Tibial artery (tissue), 4 donors: ENCODE measurements at regions not wholly inside any gene's neighbourhood (a gene's known extent, or its start where the extent isn't known, plus 50 kb on each side); places are given as distances from the start of the nearest gene placed in this dataset.

ENCODE experiments used
- DNase-seq, 2 donors: peaks; one replicate each; pipeline ENCODE4 v3.0.0-alpha.2; 2019
- H3K27ac ChIP-seq, 2 donors: fragments of 200-600 bp; sonication (generic) in 1 of 2; 1 replicate in 1 of 2; 2 replicates in 1 of 2; pipeline ENCODE4 v1.5.1; 2018 to 2019; ENCODE audit warnings: mild to moderate bottlenecking in 1 of 2
- H3K27me3 ChIP-seq, 2 donors: fragments of 200-600 bp; sonication (generic) in 1 of 2; one replicate each; pipeline versions ENCODE4 v1.5.1 to v1.6.0; 2016 to 2019
- H3K36me3 ChIP-seq, 3 donors: fragments of 200-600 bp; sonication (generic) in 2 of 3; one replicate each; pipeline ENCODE4 v1.5.1; 2016 to 2019; ENCODE audit warnings: mild to moderate bottlenecking in 2 of 3
- H3K4me1 ChIP-seq, 4 donors: fragments of 200-600 bp; sonication (generic) in 2 of 4; 1 replicate in 3 of 4; 2 replicates in 1 of 4; pipeline ENCODE4 v1.5.1; 2016 to 2019
- H3K4me3 ChIP-seq, 2 donors: fragments of 200-600 bp; sonication (generic) in 1 of 2; 1 replicate in 1 of 2; 2 replicates in 1 of 2; pipeline ENCODE4 v1.5.1; 2018 to 2019; ENCODE audit warnings: mild to moderate bottlenecking in 2 of 2
- H3K9me3 ChIP-seq, 3 donors: fragments of 200-600 bp; sonication (generic) in 1 of 3; one replicate each; pipeline ENCODE4 v1.5.1; 2016 to 2019
- CTCF ChIP-seq, 2 experiments: fragments of 200-600 bp in 1 of 2; fragments of 450-650 bp in 1 of 2; IDR thresholded peaks; one replicate each; pipeline ENCODE4 v1.5.1; 2017 to 2019; ENCODE audit warnings: antibody characterized with exemption in 2 of 2, mild to moderate bottlenecking in 1 of 2, moderate library complexity in 1 of 2
- intact Hi-C: fragments of 100-400 bp; cut with DNase I; formaldehyde crosslinking; loops from one replicate; pipeline ENCODE4 v1.15.0; 2023; ENCODE audit warnings: low total_unique reads

- Histone ChIP-seq H3K4me1 (peaks cover 0 to 7% (median 2%) of the 10 kb centered on the region in 4 donors), H3K9me3 (no peaks in the 10 kb centered on the region), H3K27me3 (no peaks in the 10 kb centered on the region), H3K4me3 (no peak overlapping the region), H3K27ac (no peak overlapping the region), H3K36me3 (no peaks in the 10 kb centered on the region)
- intact Hi-C loops = no loop called here
- TF ChIP-seq CTCF (IDR thresholded peaks at IDR 0.05) = no peak
- DNase-seq = no peak
Measured at GRCh38 chr2:207413376-207413907, 116.3 kb upstream of the CREB1 start.

GRCh38 chr2:207416111-207416510 lies 113.7 kb upstream of the CREB1 start:
- intact Hi-C loops = no loop called here
- no peak overlapping the region for H3K4me3 ChIP-seq
- peaks cover 0 to 5% (median 0%) of the 10 kb centered on the region in 4 donors for H3K4me1 ChIP-seq
- no peak for DNase-seq
- no peak for TF ChIP-seq CTCF (IDR thresholded peaks at IDR 0.05)
- H3K27ac ChIP-seq = no peak overlapping the region
- H3K36me3 ChIP-seq = no peaks in the 10 kb centered on the region
- H3K27me3 ChIP-seq = no peaks in the 10 kb centered on the region
- H3K9me3 ChIP-seq = no peaks in the 10 kb centered on the region

- no peak for DNase-seq
- TF ChIP-seq CTCF (IDR thresholded peaks at IDR 0.05) = no peak
- no peak overlapping the region for H3K4me3 ChIP-seq
- intact Hi-C loops = no loop called here
- H3K36me3 ChIP-seq = no peaks in the 10 kb centered on the region
- H3K4me1 ChIP-seq = peaks cover 0 to 5% (median 0%) of the 10 kb centered on the region in 4 donors
- no peaks in the 10 kb centered on the region for H3K9me3 ChIP-seq
- no peak overlapping the region for H3K27ac ChIP-seq
- no peaks in the 10 kb centered on the region for H3K27me3 ChIP-seq
Measured at GRCh38 chr2:207416900-207417299, 112.9 kb upstream of the CREB1 start.

- no peak for DNase-seq
- Histone ChIP-seq H3K27ac (no peak overlapping the region), H3K4me3 (no peak overlapping the region), H3K36me3 (no peaks in the 10 kb centered on the region), H3K9me3 (no peaks in the 10 kb centered on the region), H3K4me1 (peaks cover 0 to 5% (median 0%) of the 10 kb centered on the region in 4 donors), H3K27me3 (no peaks in the 10 kb centered on the region)
- intact Hi-C loops = no loop called here
- TF ChIP-seq CTCF (IDR thresholded peaks at IDR 0.05) = no peak
Measured at GRCh38 chr2:207417301-207417718, 112.5 kb upstream of the CREB1 start.

GRCh38 chr2:207418419-207418818 lies 111.3 kb upstream of the CREB1 start:
- no peak for TF ChIP-seq CTCF (IDR thresholded peaks at IDR 0.05)
- DNase-seq = no peak
- H3K4me3 ChIP-seq = no peak overlapping the region
- H3K27me3 ChIP-seq = no peaks in the 10 kb centered on the region
- intact Hi-C loops = no loop called here
- H3K27ac ChIP-seq = no peak overlapping the region
- peaks cover 0 to 5% (median 0%) of the 10 kb centered on the region in 4 donors for H3K4me1 ChIP-seq
- H3K9me3 ChIP-seq = no peaks in the 10 kb centered on the region
- H3K36me3 ChIP-seq = no peaks in the 10 kb centered on the region

GRCh38 chr2:207419331-207419730 lies 110.4 kb upstream of the CREB1 start:
- intact Hi-C loops = no loop called here
- Histone ChIP-seq H3K27me3 (no peaks in the 10 kb centered on the region), H3K4me1 (peaks cover 0 to 5% (median 0%) of the 10 kb centered on the region in 4 donors), H3K4me3 (no peak overlapping the region), H3K36me3 (no peaks in the 10 kb centered on the region), H3K27ac (no peak overlapping the region), H3K9me3 (no peaks in the 10 kb centered on the region)
- TF ChIP-seq CTCF (IDR thresholded peaks at IDR 0.05) = no peak
- DNase-seq = no peak
